ENCODE measurements at regions not wholly inside any gene's neighbourhood (a gene's known extent, or its start where the extent isn't known, plus 50 kb on each side); places are given as distances from the start of the nearest gene placed in this dataset.

DNA sequence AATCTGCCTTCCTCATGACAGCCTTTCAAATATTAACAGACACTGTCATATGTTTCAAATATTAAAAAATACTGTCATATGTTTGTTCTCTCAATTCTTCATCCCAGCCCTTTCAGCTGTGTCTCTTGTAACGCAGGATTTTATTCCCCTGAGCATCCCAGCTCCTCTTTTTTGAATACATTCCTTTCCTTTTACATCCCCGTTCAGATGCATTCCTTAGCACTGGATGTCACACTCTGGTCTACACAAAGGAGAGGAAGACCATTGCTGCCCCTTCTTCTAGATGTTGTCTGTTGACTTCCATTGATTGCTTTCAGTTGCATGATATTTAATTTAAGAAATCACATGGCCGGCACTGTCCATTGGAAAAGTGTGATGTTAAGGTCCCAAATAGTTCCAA is 117.4 kb upstream of the PAXBP1 start:
- Histone ChIP-seq H3K27me3 (ENCODE audit: insufficient read depth, low read depth) (peaks cover 42% of the 10 kb centered on the region), H3K9me2 (ENCODE audit: insufficient read depth) (no peaks in the 10 kb centered on the region), H3K9me3 (ENCODE audit: insufficient read depth, low read depth) (no peaks in the 10 kb centered on the region), H3F3A (ENCODE audit: insufficient read depth, low read depth) (no peaks in the 10 kb centered on the region), H3K4me3 (no peak overlapping the region), H3K36me3 (ENCODE audit: low read depth) (no peaks in the 10 kb centered on the region), H3K4me1 (replicated peaks; ENCODE audit: insufficient read depth) (no peaks in the 10 kb centered on the region), H3K4me2 (no peak overlapping the region), H3K27ac (no peak overlapping the region), H3K79me2 (ENCODE audit: low read depth) (no peaks in the 10 kb centered on the region), H4K20me1 (ENCODE audit: insufficient read depth) (no peaks in the 10 kb centered on the region), H2AFZ (no peak overlapping the region)
- no TSS peak for BruUV-seq (replicated peaks)
- intact Hi-C loops (cut with micrococcal nuclease; ENCODE audit: unreplicated experiment) = no loop called here
- ChIA-PET POLR2A (ENCODE audit: unreplicated experiment) (no interaction called here), CTCF (no interaction called here)
- no peak for DNase-seq
- TF ChIP-seq EZH2 (IDR thresholded peaks at IDR 0.05; ENCODE audit: low read depth) = no peak
- TF ChIP-seq CTCF (conservative IDR thresholded peaks at IDR 0.05) = no peak

DNA sequence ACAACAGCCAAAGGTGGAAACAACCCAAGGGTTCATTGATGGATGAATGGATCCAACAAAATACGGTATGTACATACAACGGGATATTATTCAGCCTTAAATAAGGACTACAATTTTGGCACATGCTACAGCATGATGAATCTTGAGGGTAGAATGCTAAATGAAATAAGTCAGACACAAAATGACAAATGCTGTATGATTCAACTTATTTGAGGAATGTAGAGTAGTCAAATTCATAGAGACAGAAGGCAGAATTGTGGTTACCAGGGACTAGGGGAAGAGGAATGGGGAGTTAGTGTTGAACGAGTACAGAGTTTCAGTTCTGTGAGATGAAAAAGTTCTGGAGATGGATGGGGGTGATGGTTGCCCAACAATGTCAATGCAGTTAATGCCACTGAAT is 118.0 kb upstream of the PAXBP1 start:
- no peaks in the 10 kb centered on the region for H4K20me1 ChIP-seq (ENCODE audit: insufficient read depth)
- no peaks in the 10 kb centered on the region for H3K4me1 ChIP-seq (replicated peaks; ENCODE audit: insufficient read depth)
- no peaks in the 10 kb centered on the region for H3K79me2 ChIP-seq (ENCODE audit: low read depth)
- BruUV-seq (replicated peaks) = no TSS peak
- ChIA-PET CTCF (no interaction called here), POLR2A (ENCODE audit: unreplicated experiment) (no interaction called here)
- H3K36me3 ChIP-seq (ENCODE audit: low read depth) = no peaks in the 10 kb centered on the region
- H2AFZ ChIP-seq = no peak overlapping the region
- no peaks in the 10 kb centered on the region for H3K9me3 ChIP-seq (ENCODE audit: insufficient read depth, low read depth)
- no peak overlapping the region for H3K4me2 ChIP-seq
- H3K27ac ChIP-seq = no peak overlapping the region
- intact Hi-C loops (cut with micrococcal nuclease; ENCODE audit: unreplicated experiment) = no loop called here
- no peak for DNase-seq
- H3K9me2 ChIP-seq (ENCODE audit: insufficient read depth) = no peaks in the 10 kb centered on the region
- H3K27me3 ChIP-seq (ENCODE audit: insufficient read depth, low read depth) = peaks cover 38% of the 10 kb centered on the region
- no peak for TF ChIP-seq CTCF (conservative IDR thresholded peaks at IDR 0.05)
- TF ChIP-seq EZH2 (IDR thresholded peaks at IDR 0.05; ENCODE audit: low read depth) = no peak
- H3K4me3 ChIP-seq = no peak overlapping the region
- H3F3A ChIP-seq (ENCODE audit: insufficient read depth, low read depth) = no peaks in the 10 kb centered on the region

- CTCF ChIA-PET = no interaction called here
- Histone ChIP-seq H3K36me3 (ENCODE audit: low read depth) (no peaks in the 10 kb centered on the region), H3K9me3 (ENCODE audit: insufficient read depth, low read depth) (no peaks in the 10 kb centered on the region), H3K27ac (no peak overlapping the region), H3K4me2 (no peak overlapping the region), H4K20me1 (ENCODE audit: insufficient read depth) (no peaks in the 10 kb centered on the region), H3K27me3 (ENCODE audit: insufficient read depth, low read depth) (peaks cover 16% of the 10 kb centered on the region), H3K9me2 (ENCODE audit: insufficient read depth) (no peaks in the 10 kb centered on the region), H3K79me2 (ENCODE audit: low read depth) (no peaks in the 10 kb centered on the region), H2AFZ (no peak overlapping the region), H3K4me1 (replicated peaks; ENCODE audit: insufficient read depth) (no peaks in the 10 kb centered on the region), H3F3A (ENCODE audit: insufficient read depth, low read depth) (no peaks in the 10 kb centered on the region), H3K4me3 (no peak overlapping the region)
- TF ChIP-seq CTCF (conservative IDR thresholded peaks at IDR 0.05) = no peak
- no peak for TF ChIP-seq EZH2 (IDR thresholded peaks at IDR 0.05; ENCODE audit: low read depth)
- BruUV-seq (replicated peaks) = no TSS peak
- no peak for DNase-seq
- intact Hi-C loops (cut with micrococcal nuclease; ENCODE audit: unreplicated experiment) = no loop called here
- POLR2A ChIA-PET (ENCODE audit: unreplicated experiment) = no interaction called here
These were observed 122.8 kb upstream of the PAXBP1 start for GRCh38 chr21:32894321-32894720.
